Activated CD4-positive, alpha-beta T cell treated with anti-CD3 and anti-CD28 coated beads, Interleukin-2, amount 50 U/mL, for 16 hours (primary cell): ENCODE measurements at regions not wholly inside any gene's neighbourhood (a gene's known extent, or its start where the extent isn't known, plus 50 kb on each side); places are given as distances from the start of the nearest gene placed in this dataset.

ENCODE experiments used
- DNase-seq: peaks from one replicate; pipeline ENCODE4 v3.0.0-alpha.2; 2020

- no peak for DNase-seq
These were observed 350.8 kb upstream of the TSHZ2 start for GRCh38 chr20:52621401-52621800.

- no peak for DNase-seq
These were observed 352.5 kb upstream of the TSHZ2 start for GRCh38 chr20:52619671-52620070.

GRCh38 chr20:52619101-52619500, 353.1 kb upstream of the TSHZ2 start:
- DNase-seq, result no peak

GRCh38 chr20:52616629-52617028, 355.5 kb upstream of the TSHZ2 start:
- no peak for DNase-seq

DNA sequence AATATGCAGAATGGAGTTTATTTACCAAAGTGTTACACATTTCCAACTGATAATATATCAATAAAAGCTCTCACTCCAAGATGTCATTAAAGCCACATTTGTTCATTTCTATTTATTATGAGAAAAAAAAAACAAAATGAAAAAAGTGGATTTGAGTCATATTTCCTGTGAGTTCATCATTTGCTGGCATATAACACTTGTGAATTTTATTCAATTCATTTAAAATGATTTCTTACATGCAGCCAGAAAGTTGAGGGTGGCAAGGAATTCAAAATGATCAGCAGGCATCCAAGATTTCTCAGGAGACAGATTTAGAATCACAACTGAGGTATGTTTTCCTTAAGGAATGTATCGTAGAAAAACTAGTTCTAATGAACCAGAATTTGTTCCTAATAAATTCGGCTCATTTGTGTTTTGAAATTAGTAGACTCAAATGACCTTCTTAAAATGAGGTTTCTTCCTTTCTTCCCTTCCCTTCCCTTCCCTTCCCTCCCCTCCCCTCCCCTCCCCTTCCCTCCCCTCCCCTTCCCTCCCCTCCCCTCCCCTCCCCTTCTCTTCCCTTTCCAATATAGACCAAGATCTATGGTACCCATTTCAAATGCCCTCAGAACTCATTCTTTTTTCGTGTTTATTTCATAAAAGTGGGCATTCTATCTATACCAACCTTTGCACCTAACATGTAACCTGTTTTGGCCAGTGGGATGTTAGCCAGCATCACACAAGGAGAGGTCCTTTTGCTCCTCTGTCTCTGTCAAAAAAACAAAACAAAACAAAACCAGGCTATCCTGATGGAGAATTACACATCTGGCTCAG, 357.9 kb upstream of the TSHZ2 start:
- no peak for DNase-seq

DNA sequence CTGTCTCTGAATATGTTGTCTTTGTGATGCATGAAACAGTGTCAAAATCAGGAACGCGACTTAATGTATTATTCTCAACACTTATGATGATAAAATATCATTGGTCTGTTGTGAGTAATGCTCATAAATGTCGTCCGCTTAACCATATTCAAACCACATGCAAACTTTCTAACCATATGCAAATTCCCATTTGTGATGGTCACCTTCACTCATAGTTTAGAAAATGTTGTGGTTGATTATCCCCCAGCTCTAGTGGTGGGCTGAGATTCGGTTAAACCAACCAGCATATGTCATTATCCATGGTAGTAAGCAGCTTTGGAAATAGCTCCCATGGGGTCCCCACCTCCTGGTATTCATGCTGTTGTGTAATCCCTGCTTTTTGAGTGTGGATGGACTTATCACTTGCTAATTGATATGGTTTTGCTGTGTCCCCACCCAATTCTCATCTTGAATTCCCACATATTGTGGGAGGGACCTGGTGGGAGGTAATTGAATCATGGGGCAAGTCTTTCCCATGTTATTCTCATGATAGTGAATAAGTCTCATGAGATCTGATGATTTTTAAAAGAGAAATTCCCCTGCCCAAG, 360.0 kb upstream of the TSHZ2 start:
- DNase-seq, result no peak

GRCh38 chr20:52610749-52611148, 361.4 kb upstream of the TSHZ2 start:
- no peak for DNase-seq

GRCh38 chr20:52601295-52601971, 370.7 kb upstream of the TSHZ2 start:
- DNase-seq, result no peak

DNA sequence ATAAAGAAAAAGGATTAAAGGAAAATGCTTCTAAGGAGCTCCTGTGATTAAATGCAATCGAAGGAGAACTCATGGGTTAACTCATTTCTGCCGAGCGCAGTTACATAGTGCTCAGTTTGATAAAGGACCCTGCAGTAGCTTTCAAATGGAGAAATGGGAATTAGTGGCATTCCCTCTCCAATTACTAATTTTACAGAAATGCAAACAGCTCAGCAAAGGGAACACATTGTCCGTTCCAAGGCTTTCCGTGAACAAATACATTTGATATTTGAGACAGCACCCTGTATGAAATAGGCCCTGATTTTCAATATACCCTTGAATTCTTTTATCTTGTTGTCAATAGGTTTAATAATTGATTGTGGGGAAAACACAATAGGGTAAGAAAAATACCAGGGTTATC, 375.9 kb upstream of the TSHZ2 start:
- DNase-seq, result no peak

- DNase-seq, result no peak
These were observed 376.6 kb upstream of the TSHZ2 start for GRCh38 chr20:52595518-52595917.

- no peak for DNase-seq
These were observed 378.5 kb upstream of the TSHZ2 start for GRCh38 chr20:52593654-52594053.

- DNase-seq, result no peak
These were observed 379.6 kb upstream of the TSHZ2 start for GRCh38 chr20:52592567-52592966.

DNA sequence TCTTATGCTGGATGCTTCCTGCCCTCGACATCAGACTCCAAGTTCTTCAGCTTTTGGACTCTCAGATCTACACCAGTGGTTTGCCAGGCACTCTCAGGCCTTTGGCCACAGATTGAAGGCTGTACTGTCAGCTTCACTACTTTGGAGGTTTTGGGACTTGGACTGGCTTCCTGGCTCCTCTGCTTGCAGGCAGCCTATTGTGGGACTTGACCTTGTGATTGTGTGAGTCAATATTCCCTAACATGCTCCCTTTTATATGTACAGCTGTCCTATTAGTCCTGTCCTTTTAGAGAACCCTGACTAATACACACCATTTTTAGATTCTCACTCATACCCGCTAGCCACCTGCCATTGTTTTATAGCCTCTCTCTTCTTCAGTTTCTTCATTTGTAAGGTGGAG, 382.1 kb upstream of the TSHZ2 start:
- DNase-seq, result no peak

DNA sequence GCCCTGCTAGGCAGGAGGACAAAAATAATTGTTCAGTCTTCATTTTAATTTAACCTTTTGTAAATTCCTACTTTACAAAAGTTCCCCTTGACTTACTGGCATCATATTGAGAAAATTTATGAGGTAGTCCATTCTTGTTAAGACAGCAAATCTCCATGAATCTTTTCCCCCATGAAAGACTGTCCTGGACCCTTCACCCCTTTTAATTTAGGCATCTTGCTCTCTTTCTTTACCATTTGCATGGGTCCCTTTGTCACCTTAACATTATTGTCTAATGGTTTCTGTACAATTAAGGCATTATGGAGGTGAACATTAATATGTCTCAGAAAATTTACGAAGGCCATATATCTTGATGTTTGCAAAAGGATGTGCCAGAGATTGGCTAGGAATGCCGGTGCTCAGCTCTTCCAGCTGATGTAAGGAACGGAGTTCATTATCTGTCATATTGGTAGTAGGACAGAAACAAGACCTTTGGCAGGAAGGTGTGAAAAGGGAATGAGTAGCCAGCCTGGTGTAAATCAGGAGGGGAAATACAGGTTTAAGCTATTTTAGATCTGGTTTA, 382.8 kb upstream of the TSHZ2 start:
- no peak for DNase-seq

DNA sequence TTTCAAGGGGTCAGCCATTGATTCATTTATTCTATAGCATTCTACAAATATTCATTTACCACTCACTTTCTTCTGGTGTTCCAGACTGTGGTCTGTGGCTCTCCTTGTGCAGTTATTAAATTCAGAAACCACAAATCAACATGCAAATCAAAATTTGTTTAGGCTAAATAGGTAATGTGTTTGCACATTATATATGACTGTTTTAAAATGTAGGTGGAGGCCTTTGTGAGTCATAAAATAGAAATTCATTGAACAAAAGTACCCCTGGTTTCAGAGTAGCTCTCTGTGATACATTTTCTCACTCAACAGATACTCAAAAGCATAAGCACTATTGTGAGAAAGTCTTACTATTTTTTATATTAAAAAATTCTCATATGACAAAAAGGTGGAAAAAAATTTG, 385.5 kb upstream of the TSHZ2 start:
- DNase-seq, result no peak

GRCh38 chr20:52585333-52585732, 386.8 kb upstream of the TSHZ2 start:
- DNase-seq, result no peak

GRCh38 chr20:52578559-52578958, 387.0 kb upstream of the ZFP64 start:
- DNase-seq, result no peak

GRCh38 chr20:52577696-52578095, 386.1 kb upstream of the ZFP64 start:
- DNase-seq, result no peak

GRCh38 chr20:52572687-52573086, 381.1 kb upstream of the ZFP64 start:
- DNase-seq, result no peak

DNA sequence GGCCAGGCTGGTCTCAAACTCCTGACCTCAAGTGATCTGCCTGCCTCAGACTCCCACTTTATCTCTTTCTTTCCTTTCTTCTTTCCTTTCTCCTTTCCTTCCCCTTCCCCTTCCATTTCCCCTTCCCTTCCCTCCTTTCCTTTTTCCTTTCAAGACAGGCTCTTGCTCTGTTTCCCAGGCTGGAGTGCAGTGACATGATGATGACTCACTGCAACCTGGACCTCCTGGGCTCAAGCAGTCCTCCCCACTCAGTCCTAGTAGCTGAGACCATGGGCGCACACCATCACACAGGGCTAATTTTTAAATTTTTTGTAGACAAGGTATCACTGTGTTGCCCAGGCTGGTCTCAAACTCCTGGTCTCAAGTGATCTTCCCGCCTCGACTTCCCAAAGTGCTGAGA, 377.6 kb upstream of the ZFP64 start:
- no peak for DNase-seq

GRCh38 chr20:52565614-52566013, 374.0 kb upstream of the ZFP64 start:
- no peak for DNase-seq

- no peak for DNase-seq
These were observed 373.0 kb upstream of the ZFP64 start for GRCh38 chr20:52564594-52564993.

DNA sequence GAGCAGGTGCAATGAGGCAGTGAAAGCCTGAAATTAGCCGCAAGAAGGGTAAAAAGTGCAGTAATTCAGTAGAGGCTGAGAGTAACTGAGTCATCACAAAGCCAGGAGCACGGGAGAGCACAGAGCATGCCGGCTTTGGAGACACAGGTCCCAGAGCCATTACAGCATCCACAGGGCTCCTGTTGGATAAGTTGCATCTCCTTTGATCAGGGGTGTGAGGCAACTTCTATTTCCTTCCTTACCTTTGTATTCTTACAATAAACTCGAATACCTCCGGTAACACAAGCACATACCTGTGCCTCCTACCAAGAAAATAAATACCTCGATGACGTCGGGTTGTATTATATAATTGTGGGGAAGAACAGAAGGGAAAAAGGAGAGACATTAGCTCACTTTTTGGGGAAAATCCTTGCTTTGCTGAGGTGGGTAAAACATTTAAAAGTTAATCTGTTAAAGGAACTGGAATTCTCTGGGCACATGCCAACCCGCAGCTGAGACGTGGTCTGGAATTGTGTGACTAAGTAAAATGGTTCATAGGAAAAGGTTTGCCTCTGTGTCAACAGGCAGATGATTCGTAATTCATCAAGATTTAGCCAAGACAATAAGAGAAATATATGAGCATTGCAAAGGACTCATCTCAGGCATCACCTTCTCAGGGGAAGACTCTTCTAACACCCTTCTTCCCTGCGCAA, 360.7 kb upstream of the ZFP64 start:
- DNase-seq, result no peak
